Spleen (tissue), 7 donors: ENCODE measurements at regions not wholly inside any gene's neighbourhood (a gene's known extent, or its start where the extent isn't known, plus 50 kb on each side); places are given as distances from the start of the nearest gene placed in this dataset.

Experiments used
- CTCF ChIP-seq, 11 experiments: fragments of 200-600 bp in 7 of 11; fragments of 450-650 bp in 4 of 11; sonication (generic) in 4 of 11; IDR thresholded peaks in 8 of 11; conservative IDR thresholded peaks in 3 of 11; 1 replicate in 7 of 11; 2 replicates in 4 of 11; pipeline versions ENCODE4 v1.4.0 to v1.8.0; 2016 to 2021; ENCODE audit warnings: antibody characterized with exemption in 11 of 11, inconsistent platforms in 4 of 11, mild to moderate bottlenecking in 1 of 11
- POLR2A ChIP-seq, 3 donors: fragments of 450-650 bp; IDR thresholded peaks; one replicate each; pipeline ENCODE4 v1.5.1; 2017; ENCODE audit warnings: antibody characterized with exemption in 3 of 3, mild to moderate bottlenecking in 1 of 3
- POLR2AphosphoS5 ChIP-seq, 3 donors: sonication (generic); formaldehyde crosslinking; IDR thresholded peaks; one replicate each; pipeline ENCODE4 v1.5.1; 2017; ENCODE audit warnings: antibody characterized with exemption in 3 of 3
- donor health status: DM: no; HTN: no; CAD: no; lungs with moderate emphysema.
- donor health status: DM: no; HTN: no; CAD: no.
- donor health status: DM: no; HTN: no; CAD: no.

GRCh38 chr9:31347082-31347617 is 1037.3 kb upstream of the ACO1 start:
- TF ChIP-seq POLR2A (IDR thresholded peaks at IDR 0.05) (no peak), POLR2AphosphoS5 (IDR thresholded peaks at IDR 0.05) (no peak), CTCF (IDR thresholded peaks at IDR 0.05 in 8 of 11, conservative IDR thresholded peaks at IDR 0.05 in 3 of 11) (no peak)
